NCI-H446 (cell line): ENCODE measurements at regions not wholly inside any gene's neighbourhood (a gene's known extent, or its start where the extent isn't known, plus 50 kb on each side); places are given as distances from the start of the nearest gene placed in this dataset.
"Not testable (repeated sequence)": the region's sequence is repeated elsewhere in the genome, so short reads cannot be mapped to it uniquely, and the experiment has no call there.

Source experiments
- DNase-seq, 2 experiments: peaks; one replicate each; lab custom pipeline; 2025; lab: John Stamatoyannopoulos, UW

GRCh38 chr21:38112219-38112789, 144.5 kb upstream of the KCNJ15 start:
- no peak for DNase-seq

GRCh38 chr21:38114717-38115333, 142.0 kb upstream of the KCNJ15 start:
- no peak for DNase-seq

- no peak for DNase-seq
These were observed 140.9 kb upstream of the KCNJ15 start for GRCh38 chr21:38115870-38116269.

GRCh38 chr21:38119793-38120192, 137.0 kb upstream of the KCNJ15 start:
- no peak for DNase-seq

- DNase-seq, result not testable (repeated sequence)
These were observed 136.2 kb upstream of the KCNJ15 start for GRCh38 chr21:38120679-38120983.

- DNase-seq, result no peak
These were observed 135.6 kb upstream of the KCNJ15 start for GRCh38 chr21:38120984-38121855.

- DNase-seq, result no peak
These were observed 134.7 kb upstream of the KCNJ15 start for GRCh38 chr21:38121888-38122720.

GRCh38 chr21:38123626-38124025, 133.2 kb upstream of the KCNJ15 start:
- no peak for DNase-seq

GRCh38 chr21:38126666-38127303, 130.0 kb upstream of the KCNJ15 start:
- peak; percentile 54 to 75 for DNase-seq

GRCh38 chr21:38129711-38130110, 127.1 kb upstream of the KCNJ15 start:
- no peak for DNase-seq

GRCh38 chr21:38133240-38133639, 123.6 kb upstream of the KCNJ15 start:
- peak in 1 of 2 experiments; percentile 26 for DNase-seq

GRCh38 chr21:38134084-38134873, 122.5 kb upstream of the KCNJ15 start:
- no peak for DNase-seq

GRCh38 chr21:38136201-38136600, 120.6 kb upstream of the KCNJ15 start:
- peak in 1 of 2 experiments; percentile 59 for DNase-seq

GRCh38 chr21:38139380-38140168, 117.2 kb upstream of the KCNJ15 start:
- no peak for DNase-seq

- DNase-seq, result peak; percentile 59 to 83
These were observed 116.4 kb upstream of the KCNJ15 start for GRCh38 chr21:38140207-38140903.

GRCh38 chr21:38142224-38142623, 114.6 kb upstream of the KCNJ15 start:
- DNase-seq, result peak in 1 of 2 experiments; percentile 15

GRCh38 chr21:38144193-38144592, 112.6 kb upstream of the KCNJ15 start:
- DNase-seq, result no peak

- DNase-seq, result no peak
These were observed 111.7 kb upstream of the KCNJ15 start for GRCh38 chr21:38145104-38145503.

- no peak for DNase-seq
These were observed 109.4 kb upstream of the KCNJ15 start for GRCh38 chr21:38147391-38147790.

GRCh38 chr21:38148046-38148445, 108.7 kb upstream of the KCNJ15 start:
- DNase-seq, result peak; percentile 33 to 67
